Lower leg skin (tissue), 4 donors: ENCODE measurements at regions not wholly inside any gene's neighbourhood (a gene's known extent, or its start where the extent isn't known, plus 50 kb on each side); places are given as distances from the start of the nearest gene placed in this dataset.

ENCODE experiments used
- DNase-seq, 2 donors: peaks; one replicate each; pipeline ENCODE4 v3.0.0-alpha.2; 2019; ENCODE audit warnings: low spot score in 2 of 2
- H3K4me3 ChIP-seq: fragments of 200-600 bp; sonication (generic); 2 replicates; pipeline ENCODE4 v1.5.1; 2017; ENCODE audit warnings: mild to moderate bottlenecking, low read depth; ENCODE audit not compliant: poor library complexity, severe bottlenecking
- POLR2A ChIP-seq, 2 donors: fragments of 450-650 bp; IDR thresholded peaks; one replicate each; pipeline ENCODE4 v1.6.1; 2016 to 2017; ENCODE audit warnings: antibody characterized with exemption in 2 of 2, mild to moderate bottlenecking in 1 of 2, moderate library complexity in 1 of 2
- WGBS, 2 donors: methylation state at CpG; one replicate each; pipeline ENCODE4 v1.1.5; 2018; 5-methylcytosine and 5-hydroxymethylcytosine counted together
- intact Hi-C: fragments of 100-400 bp; cut with DNase I; formaldehyde crosslinking; loops from one replicate; pipeline ENCODE4 v1.15.0; 2023; ENCODE audit warnings: low total_unique reads
- TF ChIP-seq, protein P1 (sequence below), 3 donors: fragments of 450-650 bp; IDR thresholded peaks; one replicate each; pipeline ENCODE4 v1.5.1; 2016; ENCODE audit warnings: antibody characterized with exemption in 3 of 3, mild to moderate bottlenecking in 3 of 3, moderate library complexity in 2 of 3

GRCh38 chr18:39441648-39442047 lies 1876.0 kb upstream of the CELF4 start:
- WGBS, 2 donors = 66 to 81% methylated on average over 2 of the region's 2 CpGs
- no peak for TF ChIP-seq POLR2A (IDR thresholded peaks at IDR 0.05)
- TF ChIP-seq, protein P1, sequence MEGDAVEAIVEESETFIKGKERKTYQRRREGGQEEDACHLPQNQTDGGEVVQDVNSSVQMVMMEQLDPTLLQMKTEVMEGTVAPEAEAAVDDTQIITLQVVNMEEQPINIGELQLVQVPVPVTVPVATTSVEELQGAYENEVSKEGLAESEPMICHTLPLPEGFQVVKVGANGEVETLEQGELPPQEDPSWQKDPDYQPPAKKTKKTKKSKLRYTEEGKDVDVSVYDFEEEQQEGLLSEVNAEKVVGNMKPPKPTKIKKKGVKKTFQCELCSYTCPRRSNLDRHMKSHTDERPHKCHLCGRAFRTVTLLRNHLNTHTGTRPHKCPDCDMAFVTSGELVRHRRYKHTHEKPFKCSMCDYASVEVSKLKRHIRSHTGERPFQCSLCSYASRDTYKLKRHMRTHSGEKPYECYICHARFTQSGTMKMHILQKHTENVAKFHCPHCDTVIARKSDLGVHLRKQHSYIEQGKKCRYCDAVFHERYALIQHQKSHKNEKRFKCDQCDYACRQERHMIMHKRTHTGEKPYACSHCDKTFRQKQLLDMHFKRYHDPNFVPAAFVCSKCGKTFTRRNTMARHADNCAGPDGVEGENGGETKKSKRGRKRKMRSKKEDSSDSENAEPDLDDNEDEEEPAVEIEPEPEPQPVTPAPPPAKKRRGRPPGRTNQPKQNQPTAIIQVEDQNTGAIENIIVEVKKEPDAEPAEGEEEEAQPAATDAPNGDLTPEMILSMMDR (IDR thresholded peaks at IDR 0.05) = no peak
- DNase-seq = no peak
- no peak overlapping the region for H3K4me3 ChIP-seq
- intact Hi-C loops = no loop called here

- TF ChIP-seq POLR2A (IDR thresholded peaks at IDR 0.05) = no peak
- TF ChIP-seq, protein P1 (IDR thresholded peaks at IDR 0.05) = no peak
- intact Hi-C loops = no loop called here
- no peak for DNase-seq
- WGBS, 2 donors = 28 to 36% methylated on average over 1 of the region's 1 CpG
- no peak overlapping the region for H3K4me3 ChIP-seq
Measured at GRCh38 chr18:39435996-39436395, 1870.4 kb upstream of the CELF4 start.

DNA sequence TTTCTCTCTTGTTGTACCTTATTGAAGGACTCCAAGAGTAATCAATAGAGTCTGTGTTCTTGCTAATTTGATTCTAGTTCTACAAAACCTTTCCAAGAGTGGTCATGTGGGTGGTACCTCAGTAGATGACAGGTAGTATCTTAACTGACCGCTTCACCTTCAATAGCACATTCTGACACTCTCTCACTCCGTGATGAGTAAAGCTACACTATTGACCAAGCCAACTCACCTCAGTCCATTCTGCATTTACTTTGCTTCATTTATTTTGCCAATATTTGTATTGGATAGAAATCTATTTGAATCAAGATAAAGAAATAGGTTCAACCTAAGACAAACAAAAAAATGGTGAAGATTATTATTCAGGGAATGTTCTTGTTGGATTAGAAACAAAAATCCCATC lies 1869.6 kb upstream of the CELF4 start:
- 96 to 98% methylated on average over 2 of the region's 2 CpGs for WGBS, 2 donors
- intact Hi-C loops = no loop called here

DNA sequence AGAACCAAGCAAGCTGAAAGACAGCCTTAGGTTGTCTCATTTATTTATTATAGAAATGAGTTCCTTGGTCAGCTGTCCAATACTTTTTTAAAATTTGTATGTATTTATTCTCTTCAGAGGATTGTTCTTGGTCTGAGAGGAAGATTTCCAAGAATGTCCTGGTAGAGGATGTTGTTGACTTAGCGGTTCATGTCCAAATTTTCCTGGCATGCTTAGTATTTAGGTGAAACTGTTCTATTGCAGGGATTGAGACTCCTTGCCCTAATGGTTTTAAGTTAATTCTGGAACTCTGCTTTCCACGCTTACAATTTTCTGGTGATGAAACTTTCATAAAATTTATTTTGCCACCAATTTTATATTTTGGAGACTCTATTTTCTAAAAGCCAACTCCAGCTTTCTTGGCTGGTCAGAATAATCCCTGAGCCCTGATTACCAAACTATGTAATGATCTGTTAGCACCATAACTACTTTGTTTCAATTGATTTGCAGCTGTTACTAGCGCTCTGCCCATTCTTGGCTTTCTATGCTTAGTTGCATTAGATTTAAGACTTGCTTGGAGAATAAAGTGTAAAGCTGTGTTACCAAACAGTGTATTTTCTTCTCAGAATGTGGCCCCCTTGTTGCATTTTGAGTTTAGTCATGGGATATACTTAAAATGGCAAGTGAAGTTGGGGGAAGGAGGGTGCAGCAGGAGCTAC lies 1868.8 kb upstream of the CELF4 start:
- no peak overlapping the region for H3K4me3 ChIP-seq
- TF ChIP-seq POLR2A (IDR thresholded peaks at IDR 0.05) = no peak
- TF ChIP-seq, protein P1 (IDR thresholded peaks at IDR 0.05) = no peak
- no peak for DNase-seq
- 46 to 70% methylated on average over 3 of the region's 3 CpGs for WGBS, 2 donors
- intact Hi-C loops = no loop called here

More for the DNA sequence above, 1869.6 kb upstream of the CELF4 start:
- no peak for DNase-seq
- TF ChIP-seq, protein P1 (IDR thresholded peaks at IDR 0.05) = no peak
- no peak for TF ChIP-seq POLR2A (IDR thresholded peaks at IDR 0.05)
- H3K4me3 ChIP-seq = no peak overlapping the region

- 81 to 82% methylated on average over 4 of the region's 4 CpGs for WGBS, 2 donors
- intact Hi-C loops = no loop called here
- H3K4me3 ChIP-seq = no peak overlapping the region
- TF ChIP-seq, protein P1 (IDR thresholded peaks at IDR 0.05) = no peak
- no peak for TF ChIP-seq POLR2A (IDR thresholded peaks at IDR 0.05)
- DNase-seq = peak in 1 of 2 donors; percentile 75
Measured at GRCh38 chr18:39425172-39425850, 1859.7 kb upstream of the CELF4 start.
